Suprapubic skin (tissue), 4 donors: ENCODE measurements at regions not wholly inside any gene's neighbourhood (a gene's known extent, or its start where the extent isn't known, plus 50 kb on each side); places are given as distances from the start of the nearest gene placed in this dataset.

Experiments used
- EP300 ChIP-seq: sonication (generic); formaldehyde crosslinking; IDR thresholded peaks from one replicate; pipeline ENCODE4 v1.6.1; 2017; ENCODE audit warnings: antibody characterized with exemption
- POLR2A ChIP-seq, 2 donors: fragments of 450-650 bp; IDR thresholded peaks; one replicate each; pipeline ENCODE4 v1.6.1; 2017; ENCODE audit warnings: antibody characterized with exemption in 2 of 2, mild to moderate bottlenecking in 2 of 2, moderate library complexity in 2 of 2
- POLR2AphosphoS5 ChIP-seq, 3 donors: sonication (generic); formaldehyde crosslinking; IDR thresholded peaks; one replicate each; pipeline ENCODE4 v1.6.1; 2017; ENCODE audit warnings: antibody characterized with exemption in 3 of 3
- TF ChIP-seq, protein P1 (sequence below), 2 donors: fragments of 200-600 bp in 1 of 2; fragments of 450-650 bp in 1 of 2; sonication (generic) in 1 of 2; IDR thresholded peaks; one replicate each; pipeline ENCODE4 v1.5.1; 2016 to 2019; ENCODE audit warnings: antibody characterized with exemption in 2 of 2, mild to moderate bottlenecking in 1 of 2, moderate library complexity in 1 of 2

DNA sequence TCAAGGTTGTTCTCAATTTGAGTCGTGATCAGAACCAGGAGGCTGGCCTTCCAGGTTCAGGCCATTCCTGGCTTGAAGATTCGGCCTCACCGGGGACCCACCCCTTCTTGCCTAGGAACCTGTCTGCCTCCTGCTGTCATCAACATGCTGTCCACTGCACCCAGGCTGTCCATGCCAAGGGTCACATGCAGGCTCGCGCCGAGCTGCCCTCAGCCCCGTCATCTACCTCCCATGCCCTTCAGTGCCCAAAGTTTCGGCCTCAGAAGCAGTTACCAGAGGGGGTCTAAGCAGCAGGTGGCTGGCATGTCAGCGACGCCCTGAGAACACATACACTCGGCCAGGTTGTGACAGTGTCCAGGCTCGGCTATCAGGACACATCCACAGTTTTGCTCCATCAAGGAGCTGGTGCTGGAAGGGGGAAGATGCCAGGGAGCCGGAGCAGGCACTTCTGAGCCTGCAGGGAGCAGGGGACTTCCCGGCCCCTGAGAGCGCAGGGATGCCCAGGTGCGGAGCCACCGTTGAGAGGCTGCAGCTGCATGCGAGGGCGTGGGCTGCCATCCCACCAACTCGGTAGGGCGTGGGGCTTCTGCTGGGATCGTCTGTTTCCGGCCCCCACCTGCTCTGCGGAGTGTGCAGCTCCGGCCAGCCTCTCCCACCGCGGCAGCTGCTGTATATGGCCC lies 590.9 kb upstream of the SLITRK5 start:
- TF ChIP-seq, protein P1, sequence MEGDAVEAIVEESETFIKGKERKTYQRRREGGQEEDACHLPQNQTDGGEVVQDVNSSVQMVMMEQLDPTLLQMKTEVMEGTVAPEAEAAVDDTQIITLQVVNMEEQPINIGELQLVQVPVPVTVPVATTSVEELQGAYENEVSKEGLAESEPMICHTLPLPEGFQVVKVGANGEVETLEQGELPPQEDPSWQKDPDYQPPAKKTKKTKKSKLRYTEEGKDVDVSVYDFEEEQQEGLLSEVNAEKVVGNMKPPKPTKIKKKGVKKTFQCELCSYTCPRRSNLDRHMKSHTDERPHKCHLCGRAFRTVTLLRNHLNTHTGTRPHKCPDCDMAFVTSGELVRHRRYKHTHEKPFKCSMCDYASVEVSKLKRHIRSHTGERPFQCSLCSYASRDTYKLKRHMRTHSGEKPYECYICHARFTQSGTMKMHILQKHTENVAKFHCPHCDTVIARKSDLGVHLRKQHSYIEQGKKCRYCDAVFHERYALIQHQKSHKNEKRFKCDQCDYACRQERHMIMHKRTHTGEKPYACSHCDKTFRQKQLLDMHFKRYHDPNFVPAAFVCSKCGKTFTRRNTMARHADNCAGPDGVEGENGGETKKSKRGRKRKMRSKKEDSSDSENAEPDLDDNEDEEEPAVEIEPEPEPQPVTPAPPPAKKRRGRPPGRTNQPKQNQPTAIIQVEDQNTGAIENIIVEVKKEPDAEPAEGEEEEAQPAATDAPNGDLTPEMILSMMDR (IDR thresholded peaks at IDR 0.05): no peak
- TF ChIP-seq EP300 (no peak), POLR2AphosphoS5 (IDR thresholded peaks at IDR 0.05) (no peak), POLR2A (IDR thresholded peaks at IDR 0.05) (no peak)
